Thyroid gland (tissue), 4 donors: ENCODE measurements at regions not wholly inside any gene's neighbourhood (a gene's known extent, or its start where the extent isn't known, plus 50 kb on each side); places are given as distances from the start of the nearest gene placed in this dataset.

Experiments
- CTCF ChIP-seq, 6 experiments: fragments of 200-600 bp in 3 of 6; fragments of 450-650 bp in 3 of 6; sonication (generic) in 3 of 6; IDR thresholded peaks; one replicate each; pipeline ENCODE4 v1.5.1; 2016 to 2019; ENCODE audit warnings: antibody characterized with exemption in 6 of 6, mild to moderate bottlenecking in 2 of 6, inconsistent platforms in 1 of 6, moderate library complexity in 1 of 6
- POLR2A ChIP-seq, 2 donors: fragments of 450-650 bp; IDR thresholded peaks; one replicate each; pipeline ENCODE4 v1.6.1; 2017; ENCODE audit warnings: antibody characterized with exemption in 2 of 2, mild to moderate bottlenecking in 2 of 2, moderate library complexity in 1 of 2

DNA sequence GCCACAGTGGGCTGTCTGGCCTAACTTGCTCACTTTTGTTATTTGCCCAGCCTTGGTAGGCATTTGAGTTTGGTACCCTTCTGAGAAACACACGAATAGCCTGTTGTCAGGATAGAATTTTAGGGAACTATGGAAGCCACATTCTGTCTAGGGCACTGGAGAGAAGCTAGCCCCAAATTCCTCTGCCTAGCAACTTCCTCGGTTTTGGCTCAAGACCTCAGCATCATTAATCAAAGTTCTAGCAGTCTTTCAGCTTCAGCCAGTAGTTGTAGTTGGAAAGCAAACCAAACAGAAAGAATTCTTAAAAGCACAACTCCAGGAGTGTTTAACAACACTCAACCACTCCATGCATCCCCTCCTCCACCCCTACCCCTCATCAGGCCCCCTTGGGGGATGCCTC is 572.1 kb upstream of the PSMD7 start:
- TF ChIP-seq CTCF (IDR thresholded peaks at IDR 0.05) = no peak
- no peak for TF ChIP-seq POLR2A (IDR thresholded peaks at IDR 0.05)
